MCF 10A (cell line): ENCODE measurements at regions not wholly inside any gene's neighbourhood (a gene's known extent, or its start where the extent isn't known, plus 50 kb on each side); places are given as distances from the start of the nearest gene placed in this dataset.

Experiments used
- BruUV-seq: library from RNA; stranded (reverse); fragments of 400-500 nt; replicated peaks from 2 replicates; lab custom pipeline; 2021; lab: Mats Ljungman, UMichigan
- CTCF ChIA-PET: fragments of 300-600 bp; sonication (Branson Sonifier 250); formaldehyde crosslinking; extraction: SDS; loops from one replicate; lab custom pipeline; 2021; ENCODE audit warnings: antibody characterized with exemption, inconsistent platforms; lab: Yijun Ruan, JAX
- POLR2A ChIA-PET: fragments of 300-600, 350-650 bp; sonication (Branson Sonifier 250); formaldehyde crosslinking; extraction: SDS; loops from one replicate; lab custom pipeline; 2020; ENCODE audit warnings: antibody characterized with exemption, inconsistent platforms; lab: Yijun Ruan, JAX
- DNase-seq: peaks from one replicate; pipeline ENCODE4 v3.0.0-alpha.2; 2018; ENCODE audit not compliant: unreplicated experiment
- H3K27ac Mint-ChIP-seq: one replicate; pipeline ENCODE4 v1.8.0; 2022; ENCODE audit warnings: mild to moderate bottlenecking, low read depth, mixed read lengths; ENCODE audit not compliant: unreplicated experiment
- H3K27me3 Mint-ChIP-seq: one replicate; pipeline ENCODE4 v1.8.0; 2022; ENCODE audit warnings: mixed read lengths; ENCODE audit not compliant: insufficient read depth, unreplicated experiment
- H3K36me3 Mint-ChIP-seq: one replicate; pipeline ENCODE4 v1.8.0; 2022; ENCODE audit warnings: mild to moderate bottlenecking, moderate library complexity, mixed read lengths; ENCODE audit not compliant: insufficient read depth, unreplicated experiment
- H3K4me1 Mint-ChIP-seq: one replicate; pipeline ENCODE4 v1.8.0; 2022; ENCODE audit warnings: mixed read lengths; ENCODE audit not compliant: insufficient read depth, unreplicated experiment
- H3K4me3 Mint-ChIP-seq: one replicate; pipeline ENCODE4 v1.8.0; 2022; ENCODE audit warnings: mild to moderate bottlenecking, moderate library complexity, mixed read lengths; ENCODE audit not compliant: unreplicated experiment
- H3K9me3 Mint-ChIP-seq: one replicate; pipeline ENCODE4 v1.8.0; 2022; ENCODE audit warnings: mixed read lengths; ENCODE audit not compliant: unreplicated experiment
- CTCF ChIP-seq: fragments of 200-600 bp; IDR thresholded peaks from one replicate; pipeline ENCODE4 v1.8.0; 2022; ENCODE audit warnings: antibody characterized with exemption, mild to moderate bottlenecking; ENCODE audit not compliant: unreplicated experiment
- intact Hi-C: fragments of 100-400 bp; cut with micrococcal nuclease; formaldehyde crosslinking; loops from 2 replicates; pipeline ENCODE4 v1.14.1; 2022

DNA sequence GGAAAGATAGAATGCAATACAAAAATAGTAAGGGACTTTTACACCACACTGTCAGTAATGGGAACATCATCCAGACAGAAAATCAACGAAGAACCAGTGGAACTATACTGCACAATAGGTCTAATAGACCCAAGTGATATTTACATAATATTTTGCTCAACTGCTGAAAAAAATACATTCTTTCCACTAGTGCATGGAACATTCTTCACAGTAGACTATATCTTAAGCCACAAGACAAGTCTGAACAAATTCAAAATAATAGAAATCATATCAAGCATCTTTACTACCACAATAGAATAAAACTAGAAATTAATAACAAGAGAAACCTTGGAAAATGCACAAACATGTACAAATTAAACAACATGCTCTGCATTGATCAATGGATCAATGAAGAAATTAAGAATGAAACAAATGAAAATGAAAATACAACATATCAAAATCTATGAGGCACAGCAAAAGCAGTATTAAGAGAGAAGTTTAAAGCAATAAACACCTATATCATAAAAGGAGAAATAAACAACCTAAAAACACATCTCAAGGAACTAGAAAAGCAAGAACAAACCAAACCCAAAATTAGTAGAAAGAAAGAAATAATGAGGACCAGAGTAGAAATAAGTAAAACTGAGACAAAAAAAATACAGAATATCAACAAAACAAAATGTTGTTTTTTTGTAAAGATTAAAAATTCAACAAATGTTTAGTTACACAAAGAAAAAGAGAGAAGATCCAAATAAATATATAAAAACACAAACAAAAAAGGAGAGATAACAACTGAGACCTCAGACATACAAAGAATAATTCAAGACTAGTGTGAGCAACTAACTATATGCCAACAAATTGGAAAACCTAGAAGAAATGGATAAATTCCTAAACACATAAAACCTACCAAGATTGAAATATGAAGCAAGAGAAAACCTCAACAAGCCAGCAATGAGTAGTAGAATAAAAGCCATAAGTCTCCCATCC, 51.5 kb upstream of the ANTXR2 start:
- peaks cover 36% of the 10 kb centered on the region for H3K4me1 Mint-ChIP-seq
- CTCF ChIA-PET: interaction anchor here (0.5 to 2.1 kb wide), 22 partner anchors 9 to 891 kb away, joined by 3 to 12 read pairs (median 4); partner anchors contain the start of gene ANTXR2
- peak overlapping the region; percentile 5 for H3K4me3 Mint-ChIP-seq
- no peak for DNase-seq
- intact Hi-C loops: loop anchor here (1.0 to 5.0 kb wide), 2 partner anchors 52 to 60 kb away; partner anchors contain the start of gene ANTXR2
- peak overlapping the region; percentile 70 for H3K27ac Mint-ChIP-seq
- H3K36me3 Mint-ChIP-seq: no peaks in the 10 kb centered on the region
- no peak for TF ChIP-seq CTCF
- POLR2A ChIA-PET: interaction anchor here (2.5 kb wide), 1 partner anchor 52 kb away, joined by 12 read pairs; the partner anchor contains the start of gene ANTXR2
- BruUV-seq: no TSS peak
- H3K9me3 Mint-ChIP-seq: peaks cover 8% of the 10 kb centered on the region
- H3K27me3 Mint-ChIP-seq: no peaks in the 10 kb centered on the region
